NOMO-1 treated with dmso at 0.1 percent for 144 hours (cell line): ENCODE measurements at regions not wholly inside any gene's neighbourhood (a gene's known extent, or its start where the extent isn't known, plus 50 kb on each side); places are given as distances from the start of the nearest gene placed in this dataset.
"Not testable (repeated sequence)": the region's sequence is repeated elsewhere in the genome, so short reads cannot be mapped to it uniquely, and the experiment has no call there.

ENCODE experiments used
- DNase-seq: peaks from one replicate; lab custom pipeline; 2025; ENCODE audit not compliant: unreplicated experiment; lab: John Stamatoyannopoulos, UW

- no peak for DNase-seq
Measured at GRCh38 chr10:78465431-78465830, 431.8 kb downstream of the RPS24 start.

GRCh38 chr10:78467496-78468106 is 433.9 kb downstream of the RPS24 start:
- DNase-seq: no peak

DNA sequence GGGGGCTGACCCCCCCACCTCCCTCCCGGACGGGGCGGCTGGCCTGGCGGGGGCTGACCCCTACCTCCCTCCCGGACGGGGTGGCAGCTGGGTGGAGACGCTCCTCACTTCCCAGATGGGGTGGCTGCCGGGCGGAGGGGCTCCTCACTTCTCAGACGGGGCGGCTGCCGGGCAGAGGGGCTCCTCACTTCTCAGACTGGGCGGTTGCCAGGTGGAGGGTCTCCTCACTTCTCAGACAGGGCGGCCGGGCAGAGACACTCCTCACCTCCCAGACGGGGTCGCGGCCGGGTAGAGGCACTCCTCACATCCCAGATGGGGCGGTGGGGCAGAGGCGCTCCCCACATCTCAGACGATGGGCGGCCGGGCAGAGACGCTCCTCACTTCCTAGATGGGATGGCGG is 435.1 kb downstream of the RPS24 start:
- DNase-seq: not testable (repeated sequence)

DNA sequence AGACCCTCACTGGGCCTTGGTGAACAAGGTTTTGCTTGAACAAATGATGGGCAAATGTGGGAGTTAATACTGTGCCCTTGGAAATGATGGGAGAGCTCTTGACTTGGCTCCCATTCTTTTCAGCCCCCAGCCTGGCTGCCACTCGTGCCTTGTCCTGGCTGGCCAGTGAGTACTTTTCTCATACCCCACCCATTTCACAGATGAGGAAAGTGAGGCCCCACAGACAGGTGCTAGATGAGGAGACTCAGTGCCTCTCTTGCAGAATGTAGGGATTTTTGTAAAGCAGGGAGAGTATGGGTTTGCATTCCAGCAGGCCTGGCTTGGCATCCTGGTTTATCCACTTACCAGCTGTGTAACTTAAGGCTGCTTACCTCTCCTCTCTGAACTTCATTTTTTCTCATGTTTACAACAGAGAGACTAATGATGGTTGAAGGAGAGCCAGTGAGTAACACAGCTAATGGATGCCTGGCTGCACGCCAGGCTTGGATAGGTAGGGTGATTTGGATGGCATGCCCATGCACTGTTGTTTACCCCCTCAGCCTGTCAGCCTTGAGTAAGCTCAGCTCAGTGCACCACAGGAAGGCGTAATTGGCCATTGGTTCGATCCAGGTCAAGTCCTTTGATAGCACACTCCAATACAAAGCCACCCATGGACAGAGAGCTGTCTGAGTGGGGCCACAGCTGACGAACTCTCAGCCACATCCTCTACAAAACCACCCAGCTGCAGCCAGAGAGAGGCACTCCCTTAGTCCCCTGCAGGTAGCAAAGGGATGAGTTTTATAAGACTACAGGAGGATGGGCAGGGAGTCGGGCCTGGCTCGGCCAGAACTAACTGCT is 436.8 kb downstream of the RPS24 start:
- no peak for DNase-seq

- DNase-seq: no peak
Measured at GRCh38 chr10:78471326-78471722, 437.7 kb downstream of the RPS24 start.

GRCh38 chr10:78471723-78472550 is 438.3 kb downstream of the RPS24 start:
- DNase-seq: no peak

- DNase-seq: no peak
Measured at GRCh38 chr10:78472551-78472890, 438.9 kb downstream of the RPS24 start.

DNA sequence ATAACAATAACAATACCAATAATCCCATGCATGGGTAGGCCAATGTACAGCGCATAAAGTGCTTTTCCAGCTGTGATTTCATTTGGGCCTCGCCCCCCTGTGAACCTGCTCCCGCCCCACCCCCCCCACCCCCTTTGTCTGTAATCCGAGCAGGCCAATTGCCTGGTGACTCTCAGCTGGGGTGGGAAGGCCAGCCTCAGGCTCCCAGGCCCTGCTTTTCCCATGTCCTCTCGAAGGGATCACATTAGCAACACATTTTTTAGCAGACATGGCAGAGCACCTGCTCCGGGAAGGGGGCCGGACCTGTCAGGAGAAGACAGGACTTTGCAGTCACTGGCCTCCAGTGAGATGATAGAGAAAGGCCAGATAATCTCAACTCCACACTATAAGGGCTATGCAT is 439.3 kb downstream of the RPS24 start:
- DNase-seq: no peak

- no peak for DNase-seq
Measured at GRCh38 chr10:78474743-78475142, 441.1 kb downstream of the RPS24 start.

GRCh38 chr10:78475437-78475836 is 441.8 kb downstream of the RPS24 start:
- DNase-seq: no peak

- no peak for DNase-seq
Measured at GRCh38 chr10:78476156-78476555, 442.5 kb downstream of the RPS24 start.

DNA sequence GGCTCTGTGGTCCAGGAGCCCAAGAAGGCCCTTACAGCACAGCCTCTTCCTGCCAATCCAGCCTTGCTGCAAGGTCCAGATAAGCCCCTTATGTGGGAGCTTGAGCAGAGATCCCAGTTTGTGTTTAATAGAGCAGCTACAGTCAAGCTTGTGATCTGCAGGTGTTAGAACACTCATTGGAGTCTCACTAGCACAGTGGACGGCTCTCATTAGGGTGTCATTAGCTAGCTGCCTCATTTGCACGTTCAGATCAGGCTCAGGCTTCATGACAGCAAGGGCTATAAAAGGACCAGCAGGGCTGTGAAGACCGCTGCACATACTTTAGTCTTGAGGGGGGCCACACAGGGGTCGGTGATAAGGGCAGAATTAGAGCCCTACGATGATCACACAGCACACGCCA is 443.2 kb downstream of the RPS24 start:
- DNase-seq: no peak

DNA sequence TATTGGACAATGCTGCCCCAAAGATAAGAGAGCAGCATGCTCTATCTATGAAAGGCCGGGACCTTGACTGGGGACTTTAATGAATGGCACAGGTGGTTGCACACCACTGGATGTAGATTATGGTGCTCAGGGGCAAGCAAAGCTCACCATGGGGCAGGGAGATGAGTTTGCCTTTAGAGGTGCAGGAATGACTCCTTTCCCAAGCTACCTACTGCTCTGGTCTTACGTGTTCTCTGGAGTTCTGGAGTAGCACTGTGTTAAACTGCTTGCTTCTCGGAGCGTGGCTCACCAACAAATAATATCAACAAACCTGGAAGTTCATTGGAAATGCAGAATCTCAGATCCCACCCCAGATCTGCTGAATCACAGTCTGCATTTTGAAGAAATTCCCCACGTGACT is 445.3 kb downstream of the RPS24 start:
- DNase-seq: no peak

DNA sequence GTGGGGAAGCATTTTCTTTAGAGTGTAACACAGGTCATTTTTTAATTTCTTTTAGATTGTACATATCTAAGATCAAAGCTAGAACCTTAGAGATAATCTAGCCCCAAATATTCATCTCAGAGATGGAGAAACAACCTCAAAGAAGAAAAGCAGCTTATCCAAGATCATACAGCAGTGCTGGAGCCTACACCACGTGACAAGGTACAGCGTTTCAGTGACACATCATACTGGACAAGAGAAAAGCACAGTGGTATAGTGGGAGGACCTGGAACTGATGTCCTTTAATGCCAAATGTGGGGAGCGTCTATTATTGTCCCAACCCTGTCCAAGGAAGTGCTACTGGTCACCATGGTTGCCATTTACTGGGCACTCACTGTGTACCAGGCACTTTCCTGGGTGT is 445.8 kb downstream of the RPS24 start:
- no peak for DNase-seq

- DNase-seq: no peak
Measured at GRCh38 chr10:78481842-78482241, 448.2 kb downstream of the RPS24 start.

- DNase-seq: no peak
Measured at GRCh38 chr10:78483641-78484040, 450.0 kb downstream of the RPS24 start.

DNA sequence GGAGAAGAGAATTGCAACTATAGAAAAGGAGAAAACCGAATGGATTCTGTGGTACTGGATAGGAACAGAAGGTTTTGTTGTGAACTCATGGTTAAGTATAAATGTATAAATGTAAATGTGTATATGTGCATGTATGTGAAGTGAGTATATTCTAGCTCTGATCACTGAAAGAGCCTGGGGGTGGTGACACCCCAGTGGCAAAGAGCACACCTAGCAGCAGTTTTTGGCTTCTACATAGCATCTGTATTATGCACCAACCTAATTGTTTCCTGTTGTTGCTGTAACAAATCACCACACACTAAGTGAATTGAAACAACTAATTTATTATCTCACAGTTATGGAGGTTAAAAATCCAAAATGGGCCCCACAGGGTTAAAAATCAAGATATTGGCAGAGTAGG is 455.4 kb downstream of the RPS24 start:
- no peak for DNase-seq

DNA sequence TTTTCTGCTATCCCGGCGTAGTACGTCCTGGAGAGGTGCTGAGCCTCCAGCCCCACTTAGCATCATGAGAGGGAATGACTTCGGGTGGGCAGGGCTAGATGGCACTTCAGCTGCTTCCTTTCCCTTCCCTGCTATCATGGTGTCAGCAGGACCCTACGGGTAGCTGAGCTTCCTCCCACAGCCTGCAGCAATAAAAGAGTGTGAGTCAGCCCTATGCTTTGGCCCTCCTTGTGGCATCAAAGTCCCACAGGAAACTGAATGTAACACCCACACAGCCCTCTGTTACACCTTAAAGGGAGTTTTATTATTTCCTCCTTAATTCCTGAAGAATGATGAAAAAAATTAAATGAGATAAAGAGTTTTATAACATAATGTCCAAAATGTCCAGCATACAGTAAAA is 458.1 kb downstream of the RPS24 start:
- DNase-seq: no peak

GRCh38 chr10:78492424-78492823 is 458.8 kb downstream of the RPS24 start:
- no peak for DNase-seq

DNA sequence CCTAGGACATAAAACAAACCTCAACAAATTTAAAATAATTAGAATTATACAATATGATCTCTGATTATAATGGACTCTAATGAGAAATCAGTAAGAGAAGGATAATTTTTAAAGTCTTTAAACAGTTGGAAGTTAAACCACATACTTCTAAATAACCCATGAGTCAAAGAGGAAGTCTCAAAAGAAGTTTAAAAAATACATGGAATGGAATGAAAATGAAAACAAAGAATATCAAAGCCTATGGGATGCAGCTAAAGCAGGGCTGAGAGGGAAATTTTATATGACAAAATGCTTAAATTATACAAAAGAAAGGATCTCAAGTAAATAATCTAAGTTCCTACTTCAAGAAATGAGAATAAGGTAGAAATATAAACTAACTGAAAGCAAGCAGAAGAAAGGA is 460.5 kb downstream of the RPS24 start:
- no peak for DNase-seq

- no peak for DNase-seq
Measured at GRCh38 chr10:78502210-78502936, 468.7 kb downstream of the RPS24 start.
